HFF-Myc (cell line): ENCODE measurements at regions not wholly inside any gene's neighbourhood (a gene's known extent, or its start where the extent isn't known, plus 50 kb on each side); places are given as distances from the start of the nearest gene placed in this dataset.

Experiments
- DNase-seq: peaks from one replicate; pipeline ENCODE4 v3.0.0-alpha.2; 2011; ENCODE audit warnings: low read depth; ENCODE audit errors: extremely low read depth
- H3K4me3 ChIP-seq: replicated peaks from 2 replicates; pipeline ENCODE4 v1.5.1; 2011; ENCODE audit warnings: low read depth, mild to moderate bottlenecking, control low read depth, low read length
- CTCF ChIP-seq: IDR thresholded peaks from 2 replicates; pipeline ENCODE4 v1.5.1; 2012; ENCODE audit warnings: mild to moderate bottlenecking, low read depth, low read length, control low read depth; ENCODE audit errors: missing control alignments

- no peak for TF ChIP-seq CTCF
- no peak for DNase-seq
- H3K4me3 ChIP-seq: no peak overlapping the region
These were observed 206.3 kb downstream of the RAP2A start for GRCh38 chr13:97640268-97640667.

GRCh38 chr13:97648171-97648880 lies 214.4 kb downstream of the RAP2A start:
- no peak for DNase-seq
- no peak overlapping the region for H3K4me3 ChIP-seq
- no peak for TF ChIP-seq CTCF

- no peak overlapping the region for H3K4me3 ChIP-seq
- no peak for TF ChIP-seq CTCF
- DNase-seq: no peak
These were observed 214.9 kb downstream of the RAP2A start for GRCh38 chr13:97648881-97649224.

GRCh38 chr13:97653443-97654140 lies 219.6 kb downstream of the RAP2A start:
- no peak overlapping the region for H3K4me3 ChIP-seq
- TF ChIP-seq CTCF: no peak
- DNase-seq: no peak

GRCh38 chr13:97654236-97654635 lies 220.3 kb downstream of the RAP2A start:
- H3K4me3 ChIP-seq: no peak overlapping the region
- no peak for TF ChIP-seq CTCF
- DNase-seq: no peak

- H3K4me3 ChIP-seq: no peak overlapping the region
- no peak for TF ChIP-seq CTCF
- DNase-seq: no peak
These were observed 224.6 kb downstream of the RAP2A start for GRCh38 chr13:97658556-97658955.
